ENCODE measurements at regions not wholly inside any gene's neighbourhood (a gene's known extent, or its start where the extent isn't known, plus 50 kb on each side); places are given as distances from the start of the nearest gene placed in this dataset.

DNA sequence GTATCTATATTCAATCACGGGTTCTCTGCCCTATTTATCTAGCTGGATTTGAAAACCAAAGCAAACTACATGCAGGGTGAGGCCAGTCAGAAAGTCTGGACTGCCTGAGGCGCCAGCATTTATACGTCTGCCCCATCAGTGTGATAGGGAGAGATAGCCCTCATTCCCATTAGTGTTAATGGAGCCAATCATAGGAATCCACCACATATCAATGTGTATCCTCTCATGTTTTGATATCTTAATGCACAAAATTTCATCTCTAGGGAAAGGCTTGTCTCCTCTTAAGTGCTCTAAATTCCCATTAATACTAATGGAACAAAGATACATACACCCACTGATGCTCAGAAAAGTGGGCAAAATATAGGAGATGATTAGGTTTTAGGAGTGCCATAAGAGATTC, 376.2 kb downstream of the BTBD3 start:
- TF ChIP-seq, protein P1, sequence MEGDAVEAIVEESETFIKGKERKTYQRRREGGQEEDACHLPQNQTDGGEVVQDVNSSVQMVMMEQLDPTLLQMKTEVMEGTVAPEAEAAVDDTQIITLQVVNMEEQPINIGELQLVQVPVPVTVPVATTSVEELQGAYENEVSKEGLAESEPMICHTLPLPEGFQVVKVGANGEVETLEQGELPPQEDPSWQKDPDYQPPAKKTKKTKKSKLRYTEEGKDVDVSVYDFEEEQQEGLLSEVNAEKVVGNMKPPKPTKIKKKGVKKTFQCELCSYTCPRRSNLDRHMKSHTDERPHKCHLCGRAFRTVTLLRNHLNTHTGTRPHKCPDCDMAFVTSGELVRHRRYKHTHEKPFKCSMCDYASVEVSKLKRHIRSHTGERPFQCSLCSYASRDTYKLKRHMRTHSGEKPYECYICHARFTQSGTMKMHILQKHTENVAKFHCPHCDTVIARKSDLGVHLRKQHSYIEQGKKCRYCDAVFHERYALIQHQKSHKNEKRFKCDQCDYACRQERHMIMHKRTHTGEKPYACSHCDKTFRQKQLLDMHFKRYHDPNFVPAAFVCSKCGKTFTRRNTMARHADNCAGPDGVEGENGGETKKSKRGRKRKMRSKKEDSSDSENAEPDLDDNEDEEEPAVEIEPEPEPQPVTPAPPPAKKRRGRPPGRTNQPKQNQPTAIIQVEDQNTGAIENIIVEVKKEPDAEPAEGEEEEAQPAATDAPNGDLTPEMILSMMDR (IDR thresholded peaks at IDR 0.05) = no peak
- no peak for TF ChIP-seq POLR2A (IDR thresholded peaks at IDR 0.05)
- no peak for TF ChIP-seq POLR2AphosphoS5 (IDR thresholded peaks at IDR 0.05)
